K562 (cell line): ENCODE measurements at regions not wholly inside any gene's neighbourhood (a gene's known extent, or its start where the extent isn't known, plus 50 kb on each side); places are given as distances from the start of the nearest gene placed in this dataset.

ENCODE experiments used
- ATAC-seq: fragments of 200-7000 bp; cut with Tn5 transposase; 3 replicates; pipeline ENCODE4 v1.9.1; 2020; ENCODE audit warnings: moderate library complexity
- BruUV-seq: library from RNA; stranded (reverse); fragments of 400-500 nt; replicated peaks from 2 replicates; lab custom pipeline; 2021; lab: Mats Ljungman, UMichigan
- CTCF ChIA-PET: fragments of 300-600 bp; formaldehyde crosslinking; extraction: SDS; loops from one replicate; lab custom pipeline; 2021; ENCODE audit warnings: low intra/inter-chr PET ratio; lab: Yijun Ruan, JAX
- POLR2A ChIA-PET: fragments of 300-600, 350-650 bp; sonication (Branson Sonifier 250); formaldehyde crosslinking; extraction: SDS; loops from one replicate; lab custom pipeline; 2021; ENCODE audit warnings: antibody characterized with exemption, inconsistent platforms; lab: Yijun Ruan, JAX
- DNase-seq, 4 experiments: peaks; one replicate each; pipeline versions ENCODE4 v3.0.0 to v3.0.0-alpha.2; 2011 to 2018; ENCODE audit warnings: low spot score in 3 of 4, mixed read lengths in 3 of 4; ENCODE audit errors: extremely low read depth in 1 of 4
- FAIRE-seq: peaks from 2 replicates; lab custom pipeline; 2011; peaks lifted over from hg19 to GRCh38; lab: Jason Lieb, UNC
- H2AFZ ChIP-seq: 2 replicates; pipeline ENCODE4 v1.6.0; 2011; ENCODE audit warnings: low read depth, low read length, control low read depth, inconsistent platforms
- H3K27ac ChIP-seq: fragments of 200-600 bp; 3 replicates; pipeline ENCODE4 v1.8.0; 2011; ENCODE audit warnings: low read depth, mild to moderate bottlenecking, control low read depth, inconsistent platforms, low read length, moderate library complexity, mixed read lengths; ENCODE audit errors: extremely low read depth
- H3K27me3 ChIP-seq, 2 experiments: fragments of 300-600 bp in 1 of 2; 2 replicates in 1 of 2; 3 replicates in 1 of 2; pipeline versions ENCODE4 v1.6.0 to v1.8.0; 2011; ENCODE audit warnings: inconsistent platforms in 2 of 2, low read length in 2 of 2, mild to moderate bottlenecking in 1 of 2, mixed read lengths in 1 of 2, moderate library complexity in 1 of 2; ENCODE audit not compliant: control insufficient read depth in 2 of 2, insufficient read depth in 2 of 2
- H3K36me3 ChIP-seq: fragments of 300-600 bp; 3 replicates; pipeline ENCODE4 v1.8.0; 2011; ENCODE audit warnings: mild to moderate bottlenecking, low read length, inconsistent platforms; ENCODE audit not compliant: control insufficient read depth, insufficient read depth
- H3K4me1 ChIP-seq, 2 experiments: fragments of 200-600 bp in 1 of 2; replicated peaks in 1 of 2; 2 replicates in 1 of 2; 3 replicates in 1 of 2; pipeline versions ENCODE4 v1.5.1 to v1.8.0; 2011; ENCODE audit warnings: inconsistent platforms in 2 of 2, low read length in 2 of 2, mild to moderate bottlenecking in 1 of 2, mixed read lengths in 1 of 2, moderate library complexity in 1 of 2; ENCODE audit not compliant: control insufficient read depth in 2 of 2, insufficient read depth in 2 of 2
- H3K4me2 ChIP-seq: 2 replicates; pipeline ENCODE4 v1.6.1; 2011; ENCODE audit warnings: low read length, control low read depth, inconsistent platforms, mixed read lengths; ENCODE audit not compliant: insufficient read depth
- H3K4me3 ChIP-seq: fragments of 200-600 bp; sonication (generic), shearing (Covaris generic); 2 replicates; pipeline ENCODE4 v1.5.1; 2016; ENCODE audit warnings: control low read depth, inconsistent platforms
- H3K79me2 ChIP-seq: fragments of 200-600 bp; 3 replicates; pipeline ENCODE4 v1.8.0; 2011; ENCODE audit warnings: low read length, inconsistent platforms; ENCODE audit not compliant: control insufficient read depth, insufficient read depth
- H3K9ac ChIP-seq, 2 experiments: 2 replicates each; pipeline versions ENCODE4 v1.6.0 to v1.6.1; 2011; ENCODE audit warnings: low read depth in 2 of 2, low read length in 2 of 2, control low read depth in 1 of 2, inconsistent platforms in 1 of 2, mild to moderate bottlenecking in 1 of 2, mixed read lengths in 1 of 2; ENCODE audit not compliant: insufficient read depth in 1 of 2
- H3K9me1 ChIP-seq: one replicate; pipeline ENCODE4 v1.6.0; 2011; ENCODE audit warnings: inconsistent platforms, mild to moderate bottlenecking, low read length, moderate library complexity; ENCODE audit not compliant: control insufficient read depth, insufficient read depth
- H3K9me3 ChIP-seq: replicated peaks from 2 replicates; pipeline ENCODE4 v1.5.1; 2011; ENCODE audit warnings: low read depth, low read length, inconsistent platforms; ENCODE audit not compliant: control insufficient read depth, insufficient read depth
- H4K20me1 ChIP-seq: replicated peaks from 2 replicates; pipeline ENCODE4 v1.6.1; 2011; ENCODE audit warnings: low read length, inconsistent platforms, mixed read lengths; ENCODE audit not compliant: control insufficient read depth, insufficient read depth
- CBX1 ChIP-seq: sonication (generic); IDR thresholded peaks from 2 replicates; pipeline ENCODE4 v1.6.1; 2016; ENCODE audit warnings: antibody characterized with exemption, low read depth, mild to moderate bottlenecking
- COPS2 ChIP-seq: fragments of 450-650 bp; conservative IDR thresholded peaks from 2 replicates; pipeline ENCODE4 v1.6.1; 2016; ENCODE audit warnings: mild to moderate bottlenecking, moderate library complexity
- FOXA1 ChIP-seq: fragments of 450-650 bp; IDR thresholded peaks from 2 replicates; pipeline ENCODE4 v1.6.1; 2016; ENCODE audit warnings: mild to moderate bottlenecking, borderline replicate concordance
- HNRNPLL ChIP-seq: fragments of 200-400 bp; formaldehyde crosslinking; IDR thresholded peaks from 2 replicates; pipeline ENCODE4 v1.6.1; 2017; ENCODE audit warnings: low read length, low read depth, mild to moderate bottlenecking; ENCODE audit not compliant: poor library complexity, severe bottlenecking
- MCM7 ChIP-seq, 2 experiments: fragments of 450-650 bp; IDR thresholded peaks; 2 replicates each; pipeline ENCODE4 v1.6.1; 2016 to 2018
- POLR2A ChIP-seq: fragments of 450-650 bp; conservative IDR thresholded peaks from 2 replicates; pipeline ENCODE4 v1.6.1; 2016
- PTRF ChIP-seq: fragments of 450-650 bp; IDR thresholded peaks from 2 replicates; pipeline ENCODE4 v1.6.1; 2016; ENCODE audit warnings: mild to moderate bottlenecking, missing genetic modification characterization, missing compliant biosample characterization
- RAD51 ChIP-seq: fragments of 450-650 bp; IDR thresholded peaks from 2 replicates; pipeline ENCODE4 v1.7.1; 2016; ENCODE audit warnings: low read depth, mild to moderate bottlenecking, borderline replicate concordance
- TRIM25 ChIP-seq: fragments of 450-650 bp; IDR thresholded peaks from 2 replicates; pipeline ENCODE4 v1.7.0; 2016; ENCODE audit warnings: borderline replicate concordance
- ZBTB12 ChIP-seq: fragments of 250-450 bp; sonication (Bioruptor Pico); IDR thresholded peaks from 2 replicates; pipeline ENCODE4 v1.4.0; 2020
- ZBTB33 ChIP-seq: sonication (generic); formaldehyde crosslinking; IDR thresholded peaks from 2 replicates; pipeline ENCODE4 v1.8.1; 2023; ENCODE audit warnings: mild to moderate bottlenecking, missing genetic modification reagents
- ZNF316 ChIP-seq: fragments of 450-650 bp; IDR thresholded peaks from 2 replicates; pipeline ENCODE4 v1.6.1; 2016
- WGBS: fragments of 100-300 bp; shearing (Covaris generic); methylation state at CpG from one replicate; pipeline ENCODE4 v1.1.6; 2016; ENCODE audit warnings: low coverage, mixed read lengths; ENCODE audit not compliant: insufficient coverage; ENCODE audit errors: missing lambda C conversion rate; 5-methylcytosine and 5-hydroxymethylcytosine counted together
- in situ Hi-C: fragments of 300-500 bp; cut with MboI; formaldehyde crosslinking; loops from 4 replicates; pipeline ENCODE4 v1.15.0; 2018; ENCODE audit warnings: inconsistent platforms, mixed read lengths
- intact Hi-C: fragments of 100-400 bp; cut with micrococcal nuclease; formaldehyde crosslinking; loops from 2 replicates; pipeline ENCODE4 v1.14.2; 2022
- TF ChIP-seq, protein P1 (sequence below), 2 experiments: IDR thresholded peaks; 2 replicates each; pipeline ENCODE4 v1.6.1; 2012; ENCODE audit warnings: improper control_type of control experiment in 2 of 2, low read depth in 2 of 2, low read length in 2 of 2, borderline replicate concordance in 1 of 2
- TF ChIP-seq, protein P2 (sequence below): sonication (generic); formaldehyde crosslinking; IDR thresholded peaks from 2 replicates; pipeline ENCODE4 v1.8.1; 2023; ENCODE audit warnings: mild to moderate bottlenecking, missing genetic modification reagents, moderate library complexity
- TF ChIP-seq, protein P3 (sequence below): sonication (generic); formaldehyde crosslinking; IDR thresholded peaks from 2 replicates; pipeline ENCODE4 v1.9.0; 2022; ENCODE audit warnings: mild to moderate bottlenecking, missing genetic modification reagents

- CTCF ChIA-PET, result no interaction called here
- in situ Hi-C loops, result no loop called here
- POLR2A ChIA-PET, result interaction anchor here (0.7 kb wide), 1 partner anchor 450 kb away, joined by 3 read pairs; no protein-coding TSS in a partner anchor
- Histone ChIP-seq H4K20me1 (no peaks in the 10 kb centered on the region), H3K9me3 (no peaks in the 10 kb centered on the region), H2AFZ (no peak overlapping the region), H3K27ac (no peak overlapping the region), H3K79me2 (no peaks in the 10 kb centered on the region), H3K4me1 (no peaks in the 10 kb centered on the region; a peak in 1 of 5 replicates), H3K9me1 (no peaks in the 10 kb centered on the region), H3K36me3 (no peaks in the 10 kb centered on the region), H3K27me3 (peaks cover 20 to 40% of the 10 kb centered on the region in 2 experiments), H3K9ac (no peak overlapping the region), H3K4me2 (no peak overlapping the region), H3K4me3 (no peak overlapping the region)
- intact Hi-C loops, result no loop called here
- 3% methylated on average over 3 of the region's 3 CpGs for WGBS
- no peak for FAIRE-seq
- no peak for ATAC-seq
- no peak for DNase-seq
- BruUV-seq, result no TSS peak
- TF ChIP-seq, protein P1, sequence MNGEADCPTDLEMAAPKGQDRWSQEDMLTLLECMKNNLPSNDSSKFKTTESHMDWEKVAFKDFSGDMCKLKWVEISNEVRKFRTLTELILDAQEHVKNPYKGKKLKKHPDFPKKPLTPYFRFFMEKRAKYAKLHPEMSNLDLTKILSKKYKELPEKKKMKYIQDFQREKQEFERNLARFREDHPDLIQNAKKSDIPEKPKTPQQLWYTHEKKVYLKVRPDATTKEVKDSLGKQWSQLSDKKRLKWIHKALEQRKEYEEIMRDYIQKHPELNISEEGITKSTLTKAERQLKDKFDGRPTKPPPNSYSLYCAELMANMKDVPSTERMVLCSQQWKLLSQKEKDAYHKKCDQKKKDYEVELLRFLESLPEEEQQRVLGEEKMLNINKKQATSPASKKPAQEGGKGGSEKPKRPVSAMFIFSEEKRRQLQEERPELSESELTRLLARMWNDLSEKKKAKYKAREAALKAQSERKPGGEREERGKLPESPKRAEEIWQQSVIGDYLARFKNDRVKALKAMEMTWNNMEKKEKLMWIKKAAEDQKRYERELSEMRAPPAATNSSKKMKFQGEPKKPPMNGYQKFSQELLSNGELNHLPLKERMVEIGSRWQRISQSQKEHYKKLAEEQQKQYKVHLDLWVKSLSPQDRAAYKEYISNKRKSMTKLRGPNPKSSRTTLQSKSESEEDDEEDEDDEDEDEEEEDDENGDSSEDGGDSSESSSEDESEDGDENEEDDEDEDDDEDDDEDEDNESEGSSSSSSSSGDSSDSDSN (IDR thresholded peaks at IDR 0.05; ENCODE audit: borderline replicate concordance in 1 of 2, low read depth in 2 of 2, low read length in 2 of 2), result no peak
- TF ChIP-seq POLR2A (no peak), COPS2 (no peak), FOXA1 (no peak), ZBTB12 (CRISPR knock-in tag) (no peak), ZBTB33 (CRISPR knock-in tag) (no peak), HNRNPLL (no peak), RAD51 (no peak), ZNF316 (no peak), MCM7 (IDR thresholded peaks at IDR 0.05) (no peak), TRIM25 (no peak), CBX1 (no peak), PTRF (tag) (no peak)
- TF ChIP-seq, protein P2, sequence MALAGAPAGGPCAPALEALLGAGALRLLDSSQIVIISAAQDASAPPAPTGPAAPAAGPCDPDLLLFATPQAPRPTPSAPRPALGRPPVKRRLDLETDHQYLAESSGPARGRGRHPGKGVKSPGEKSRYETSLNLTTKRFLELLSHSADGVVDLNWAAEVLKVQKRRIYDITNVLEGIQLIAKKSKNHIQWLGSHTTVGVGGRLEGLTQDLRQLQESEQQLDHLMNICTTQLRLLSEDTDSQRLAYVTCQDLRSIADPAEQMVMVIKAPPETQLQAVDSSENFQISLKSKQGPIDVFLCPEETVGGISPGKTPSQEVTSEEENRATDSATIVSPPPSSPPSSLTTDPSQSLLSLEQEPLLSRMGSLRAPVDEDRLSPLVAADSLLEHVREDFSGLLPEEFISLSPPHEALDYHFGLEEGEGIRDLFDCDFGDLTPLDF (CRISPR knock-in tag), result no peak
- TF ChIP-seq, protein P3, sequence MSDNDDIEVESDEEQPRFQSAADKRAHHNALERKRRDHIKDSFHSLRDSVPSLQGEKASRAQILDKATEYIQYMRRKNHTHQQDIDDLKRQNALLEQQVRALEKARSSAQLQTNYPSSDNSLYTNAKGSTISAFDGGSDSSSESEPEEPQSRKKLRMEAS, result no peak
Observed at GRCh38 chr1:11412141-11412540, 66.8 kb upstream of the DISP3 start.
